HCT116 (cell line): ENCODE measurements at regions not wholly inside any gene's neighbourhood (a gene's known extent, or its start where the extent isn't known, plus 50 kb on each side); places are given as distances from the start of the nearest gene placed in this dataset.
"Not testable (repeated sequence)": the region's sequence is repeated elsewhere in the genome, so short reads cannot be mapped to it uniquely, and the experiment has no call there.

Source experiments
- EGR1 ChIP-seq: IDR thresholded peaks from 2 replicates; pipeline ENCODE4 v1.6.1; 2012; ENCODE audit warnings: low read depth
- EZH2 ChIP-seq: fragments of 200-600 bp; sonication (generic); IDR thresholded peaks from 2 replicates; pipeline ENCODE4 v1.6.1; 2017; ENCODE audit warnings: antibody characterized with exemption, mixed run types
- EZH2phosphoT487 ChIP-seq: fragments of 200-600 bp; IDR thresholded peaks from 2 replicates; pipeline ENCODE4 v1.6.1; 2018; ENCODE audit warnings: antibody characterized with exemption, borderline replicate concordance
- POLR2A ChIP-seq: IDR thresholded peaks from 2 replicates; pipeline ENCODE4 v1.7.0; 2011; ENCODE audit warnings: borderline replicate concordance; ENCODE audit not compliant: insufficient read depth, insufficient read length; ENCODE audit errors: extremely low read depth
- POLR2AphosphoS5 ChIP-seq: IDR thresholded peaks from 2 replicates; pipeline ENCODE4 v1.6.1; 2011; ENCODE audit warnings: mild to moderate bottlenecking, low read depth, low read length, moderate library complexity
- REST ChIP-seq: IDR thresholded peaks from 2 replicates; pipeline ENCODE4 v1.6.1; 2012; ENCODE audit warnings: low read depth
- YY1 ChIP-seq: IDR thresholded peaks from 2 replicates; pipeline ENCODE4 v1.6.1; 2011; ENCODE audit warnings: low read length, low read depth, moderate library complexity, mild to moderate bottlenecking; ENCODE audit not compliant: insufficient replicate concordance; ENCODE audit errors: extremely low read depth
- TF ChIP-seq, protein P1 (sequence below), 3 experiments: fragments of 200-600 bp in 1 of 3; sonication (generic) in 1 of 3; IDR thresholded peaks in 2 of 3; conservative IDR thresholded peaks in 1 of 3; 2 replicates each; pipeline ENCODE4 v1.5.1; 2012 to 2017; ENCODE audit warnings: low read depth in 2 of 3, low read length in 2 of 3, antibody characterized with exemption in 1 of 3, borderline replicate concordance in 1 of 3, control low read depth in 1 of 3, mild to moderate bottlenecking in 1 of 3, mixed read lengths in 1 of 3, mixed run types in 1 of 3, moderate library complexity in 1 of 3; ENCODE audit not compliant: insufficient read depth in 1 of 3
- TF ChIP-seq, protein P2 (sequence below): IDR thresholded peaks from 2 replicates; pipeline ENCODE4 v1.6.1; 2012

GRCh38 chr15:31725619-31726018 is 304.7 kb upstream of the CHRNA7 start:
- TF ChIP-seq POLR2A, EZH2phosphoT487, EZH2, EGR1, REST, POLR2AphosphoS5, YY1: not testable (repeated sequence)
- TF ChIP-seq, protein P1, sequence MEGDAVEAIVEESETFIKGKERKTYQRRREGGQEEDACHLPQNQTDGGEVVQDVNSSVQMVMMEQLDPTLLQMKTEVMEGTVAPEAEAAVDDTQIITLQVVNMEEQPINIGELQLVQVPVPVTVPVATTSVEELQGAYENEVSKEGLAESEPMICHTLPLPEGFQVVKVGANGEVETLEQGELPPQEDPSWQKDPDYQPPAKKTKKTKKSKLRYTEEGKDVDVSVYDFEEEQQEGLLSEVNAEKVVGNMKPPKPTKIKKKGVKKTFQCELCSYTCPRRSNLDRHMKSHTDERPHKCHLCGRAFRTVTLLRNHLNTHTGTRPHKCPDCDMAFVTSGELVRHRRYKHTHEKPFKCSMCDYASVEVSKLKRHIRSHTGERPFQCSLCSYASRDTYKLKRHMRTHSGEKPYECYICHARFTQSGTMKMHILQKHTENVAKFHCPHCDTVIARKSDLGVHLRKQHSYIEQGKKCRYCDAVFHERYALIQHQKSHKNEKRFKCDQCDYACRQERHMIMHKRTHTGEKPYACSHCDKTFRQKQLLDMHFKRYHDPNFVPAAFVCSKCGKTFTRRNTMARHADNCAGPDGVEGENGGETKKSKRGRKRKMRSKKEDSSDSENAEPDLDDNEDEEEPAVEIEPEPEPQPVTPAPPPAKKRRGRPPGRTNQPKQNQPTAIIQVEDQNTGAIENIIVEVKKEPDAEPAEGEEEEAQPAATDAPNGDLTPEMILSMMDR (IDR thresholded peaks at IDR 0.05 in 2 of 3, conservative IDR thresholded peaks at IDR 0.05 in 1 of 3; ENCODE audit: borderline replicate concordance in 1 of 3, insufficient read depth in 1 of 3, low read depth in 2 of 3, low read length in 2 of 3): not testable (repeated sequence)
- TF ChIP-seq, protein P2, sequence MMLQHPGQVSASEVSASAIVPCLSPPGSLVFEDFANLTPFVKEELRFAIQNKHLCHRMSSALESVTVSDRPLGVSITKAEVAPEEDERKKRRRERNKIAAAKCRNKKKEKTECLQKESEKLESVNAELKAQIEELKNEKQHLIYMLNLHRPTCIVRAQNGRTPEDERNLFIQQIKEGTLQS: not testable (repeated sequence)
